ENCODE measurements at regions not wholly inside any gene's neighbourhood (a gene's known extent, or its start where the extent isn't known, plus 50 kb on each side); places are given as distances from the start of the nearest gene placed in this dataset.

- TF ChIP-seq CTCF (IDR thresholded peaks at IDR 0.05), result no peak
- H3K4me1 ChIP-seq (ENCODE audit: control insufficient read depth in 1 of 2, insufficient read depth in 1 of 2, low read depth in 1 of 2, low read length in 1 of 2), result no peaks in the 10 kb centered on the region
- no peak overlapping the region for H3K27ac ChIP-seq
- no peak overlapping the region for H3K4me3 ChIP-seq (ENCODE audit: low read depth in 1 of 2, low read length in 1 of 2)
- no peaks in the 10 kb centered on the region for H3K36me3 ChIP-seq
- H3K27me3 ChIP-seq, result no peaks in the 10 kb centered on the region
- no peaks in the 10 kb centered on the region for H3K9me3 ChIP-seq
These were observed 106.7 kb upstream of the SLC28A3 start for GRCh38 chr9:84447305-84447704.

GRCh38 chr9:84450029-84450428, 109.5 kb upstream of the SLC28A3 start:
- Histone ChIP-seq H3K27ac (no peak overlapping the region), H3K4me1 (ENCODE audit: control insufficient read depth in 1 of 2, insufficient read depth in 1 of 2, low read depth in 1 of 2, low read length in 1 of 2) (no peaks in the 10 kb centered on the region), H3K27me3 (peaks cover 9% of the 10 kb centered on the region), H3K4me3 (ENCODE audit: low read depth in 1 of 2, low read length in 1 of 2) (no peak overlapping the region), H3K9me3 (no peaks in the 10 kb centered on the region), H3K36me3 (no peaks in the 10 kb centered on the region)
- no peak for TF ChIP-seq CTCF (IDR thresholded peaks at IDR 0.05)

- Histone ChIP-seq H3K27me3 (peaks cover 10% of the 10 kb centered on the region), H3K36me3 (no peaks in the 10 kb centered on the region), H3K4me3 (ENCODE audit: low read depth in 1 of 2, low read length in 1 of 2) (no peak overlapping the region), H3K4me1 (ENCODE audit: control insufficient read depth in 1 of 2, insufficient read depth in 1 of 2, low read depth in 1 of 2, low read length in 1 of 2) (no peaks in the 10 kb centered on the region), H3K27ac (no peak overlapping the region), H3K9me3 (no peaks in the 10 kb centered on the region)
- TF ChIP-seq CTCF (IDR thresholded peaks at IDR 0.05), result no peak
These were observed 116.0 kb upstream of the SLC28A3 start for GRCh38 chr9:84456527-84456926.

- H3K27me3 ChIP-seq, result no peaks in the 10 kb centered on the region
- TF ChIP-seq CTCF (IDR thresholded peaks at IDR 0.05), result no peak
- H3K36me3 ChIP-seq, result no peaks in the 10 kb centered on the region
- no peaks in the 10 kb centered on the region for H3K4me1 ChIP-seq (ENCODE audit: control insufficient read depth in 1 of 2, insufficient read depth in 1 of 2, low read depth in 1 of 2, low read length in 1 of 2)
- H3K4me3 ChIP-seq (ENCODE audit: low read depth in 1 of 2, low read length in 1 of 2), result no peak overlapping the region
- H3K27ac ChIP-seq, result no peak overlapping the region
- no peaks in the 10 kb centered on the region for H3K9me3 ChIP-seq
These were observed 120.1 kb upstream of the SLC28A3 start for GRCh38 chr9:84460695-84461094.

- TF ChIP-seq CTCF (IDR thresholded peaks at IDR 0.05), result no peak
- H3K4me1 ChIP-seq (ENCODE audit: control insufficient read depth in 1 of 2, insufficient read depth in 1 of 2, low read depth in 1 of 2, low read length in 1 of 2), result no peaks in the 10 kb centered on the region
- H3K9me3 ChIP-seq, result no peaks in the 10 kb centered on the region
- no peaks in the 10 kb centered on the region for H3K36me3 ChIP-seq
- no peak overlapping the region for H3K27ac ChIP-seq
- no peaks in the 10 kb centered on the region for H3K27me3 ChIP-seq
- no peak overlapping the region for H3K4me3 ChIP-seq (ENCODE audit: low read depth in 1 of 2, low read length in 1 of 2)
These were observed 122.7 kb upstream of the SLC28A3 start for GRCh38 chr9:84463272-84463671.

Measured in neutrophil (primary cell).